ENCODE measurements at regions not wholly inside any gene's neighbourhood (a gene's known extent, or its start where the extent isn't known, plus 50 kb on each side); places are given as distances from the start of the nearest gene placed in this dataset.
"Not testable (repeated sequence)": the region's sequence is repeated elsewhere in the genome, so short reads cannot be mapped to it uniquely, and the experiment has no call there.

DNA sequence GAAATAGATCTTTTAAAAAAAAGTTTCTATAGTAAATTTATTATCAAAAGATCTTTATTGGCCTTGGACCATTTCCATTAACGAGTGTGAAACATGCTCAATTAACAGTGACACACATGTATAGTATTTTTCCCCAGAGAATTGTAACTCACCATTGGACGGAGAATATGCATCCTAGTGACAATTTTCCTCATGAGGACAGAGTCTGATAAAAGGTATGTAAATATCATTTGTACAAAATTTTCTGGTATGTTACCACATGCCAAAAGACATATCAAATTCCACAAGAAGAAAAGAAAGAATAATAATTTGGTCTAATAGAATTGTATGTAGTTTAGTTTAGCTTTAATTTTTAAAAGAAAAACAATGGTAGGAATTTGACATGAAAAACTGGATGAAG is 1096.0 kb upstream of the FLRT2 start:
- DNase-seq: no peak

DNA sequence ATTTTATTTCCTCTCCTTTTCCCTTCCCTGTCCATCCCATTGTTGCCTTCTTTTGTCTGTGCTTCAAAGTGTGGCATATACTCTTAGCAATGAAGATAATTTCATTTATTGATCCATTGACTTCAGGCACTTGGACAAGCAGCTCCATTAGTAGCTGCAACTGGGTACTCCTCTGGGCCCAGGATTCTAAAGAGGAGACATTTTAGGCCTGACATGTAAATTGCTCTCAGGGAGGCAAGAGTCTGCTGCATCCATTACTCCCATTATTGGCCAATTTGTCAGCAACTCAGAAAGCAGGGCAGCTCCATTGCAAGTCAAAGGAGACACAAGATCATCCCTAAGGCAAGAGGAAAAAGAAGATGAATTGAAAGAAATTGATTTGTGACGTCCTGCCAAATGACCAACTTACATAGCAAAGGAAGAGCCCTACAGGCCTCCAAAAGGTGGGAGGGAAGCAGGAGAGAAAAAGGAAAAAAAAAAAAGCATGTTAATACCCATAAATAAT is 1094.1 kb upstream of the FLRT2 start:
- DNase-seq: no peak

DNA sequence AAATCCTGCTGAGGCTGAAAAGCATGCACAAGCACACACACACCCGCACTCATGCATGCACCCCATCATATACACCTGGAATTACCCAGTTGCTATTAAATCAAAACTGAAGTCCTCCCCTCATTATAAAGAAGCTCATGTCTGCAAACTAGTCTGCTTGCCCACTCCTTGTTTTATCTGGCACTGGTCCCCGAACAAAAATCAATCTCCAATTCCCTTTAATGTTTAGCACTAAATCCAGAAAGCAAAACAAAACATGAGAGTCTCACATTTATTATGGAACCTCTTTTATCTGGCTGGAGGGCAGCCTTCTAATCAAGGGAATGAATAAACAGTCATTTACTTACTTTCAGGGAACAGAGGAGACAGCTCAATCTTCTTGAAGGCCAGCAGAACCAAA is 1093.4 kb upstream of the FLRT2 start:
- DNase-seq: no peak

DNA sequence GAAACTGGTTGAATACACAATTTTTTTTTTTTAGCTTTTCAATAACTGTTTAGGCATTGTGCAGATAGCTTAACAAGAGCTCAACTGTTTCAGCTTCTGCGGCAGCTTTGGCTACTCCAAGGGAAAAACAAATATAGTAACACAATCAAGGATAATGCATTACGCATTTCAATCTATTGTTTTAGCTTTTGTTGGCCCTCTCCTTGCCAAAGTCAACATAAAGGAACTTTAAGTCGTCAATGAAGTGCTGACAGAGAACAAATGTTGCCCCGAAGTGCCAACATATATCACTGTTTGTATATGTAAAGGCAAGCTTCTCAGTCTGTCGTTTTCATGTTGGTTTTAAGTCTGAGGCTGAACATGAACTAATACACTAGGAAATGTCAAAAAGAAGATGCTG is 1087.4 kb upstream of the FLRT2 start:
- DNase-seq: no peak

DNA sequence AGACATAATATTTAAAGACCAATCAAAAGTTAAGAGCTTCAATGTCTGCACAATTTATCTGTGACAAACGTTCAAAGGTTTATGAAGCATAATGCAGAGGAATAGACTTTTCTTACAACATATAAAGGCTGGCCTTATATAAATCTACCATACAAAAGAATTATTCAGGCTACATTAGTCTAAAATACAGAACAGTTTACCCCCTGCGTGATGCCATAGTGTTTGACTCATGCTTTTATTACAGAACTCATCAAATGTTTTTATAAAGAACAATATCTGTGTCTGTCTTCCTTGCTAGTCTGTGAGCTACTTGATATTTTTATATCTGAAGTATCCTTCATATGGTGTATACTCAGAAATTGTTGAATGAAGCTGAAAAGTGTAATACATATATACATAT is 1084.5 kb upstream of the FLRT2 start:
- DNase-seq: no peak

DNA sequence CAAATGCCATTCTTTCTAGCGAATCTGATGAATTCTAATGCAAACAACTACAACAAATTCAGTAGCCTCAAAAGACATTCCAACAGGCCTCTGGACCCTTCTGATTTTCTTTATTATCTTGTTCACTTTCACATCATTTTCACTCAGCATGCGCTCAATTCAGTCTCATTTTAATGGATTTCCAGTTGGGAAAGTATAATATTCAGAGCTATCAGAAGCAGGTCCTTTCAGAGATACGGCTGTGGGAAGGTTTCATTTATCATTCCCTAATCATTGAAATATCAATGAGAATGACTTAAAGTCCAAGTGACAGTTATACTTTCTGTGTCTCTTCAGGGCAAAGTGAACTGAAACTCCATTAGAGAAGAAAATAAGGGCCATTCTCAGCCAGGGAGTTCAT is 1083.7 kb upstream of the FLRT2 start:
- DNase-seq: no peak

DNA sequence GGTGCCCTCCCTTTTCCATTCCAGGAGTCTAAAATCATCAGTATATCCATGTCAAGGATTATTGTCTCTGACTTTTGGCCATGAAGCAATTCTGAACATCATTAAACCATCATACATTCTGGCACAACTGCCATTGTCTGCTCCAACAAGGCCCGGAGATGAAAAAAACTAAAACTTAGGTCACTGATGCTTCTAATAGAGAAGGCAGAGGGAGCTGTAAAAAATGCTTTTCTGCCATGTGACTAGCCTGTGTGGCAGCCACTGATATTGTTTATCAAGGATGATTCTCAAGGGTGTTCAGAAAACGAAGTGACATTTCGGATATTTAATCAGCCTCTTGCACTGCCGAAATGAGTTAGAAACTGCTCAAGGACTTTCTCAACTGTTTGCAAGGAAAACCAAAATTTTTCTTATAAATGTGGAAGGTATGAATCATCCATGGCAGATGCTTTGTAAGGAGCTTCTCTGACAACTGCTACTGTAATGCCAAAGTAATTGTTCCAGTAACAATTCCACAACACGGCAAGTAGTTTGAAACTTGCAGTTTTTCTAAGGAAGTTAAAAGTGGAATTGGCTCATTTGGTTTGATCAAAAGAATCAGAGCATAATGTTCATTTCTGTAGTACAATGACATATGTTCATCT is 1076.5 kb upstream of the FLRT2 start:
- no peak for DNase-seq

- DNase-seq: no peak
Observed at GRCh38 chr14:84454114-84454513, 1075.8 kb upstream of the FLRT2 start.

DNA sequence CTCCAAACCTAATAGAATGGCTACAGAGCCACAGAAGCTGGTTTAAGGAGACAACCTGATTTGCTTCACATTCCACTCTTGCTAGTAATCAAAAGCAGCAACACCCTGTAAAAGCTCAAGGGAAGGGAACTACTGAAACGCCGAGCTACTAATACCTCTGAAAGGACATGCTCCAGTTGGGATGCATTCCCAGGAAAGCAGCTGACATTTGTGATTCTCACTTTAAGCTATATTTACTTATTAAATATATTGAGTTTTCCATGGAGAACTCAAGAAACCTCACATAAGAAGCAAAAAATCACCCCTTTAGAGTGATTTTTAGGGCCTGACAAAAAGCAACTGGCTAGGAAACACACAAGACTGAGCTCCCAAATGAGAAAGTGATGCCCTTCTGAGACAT is 1073.0 kb upstream of the FLRT2 start:
- DNase-seq: no peak

DNA sequence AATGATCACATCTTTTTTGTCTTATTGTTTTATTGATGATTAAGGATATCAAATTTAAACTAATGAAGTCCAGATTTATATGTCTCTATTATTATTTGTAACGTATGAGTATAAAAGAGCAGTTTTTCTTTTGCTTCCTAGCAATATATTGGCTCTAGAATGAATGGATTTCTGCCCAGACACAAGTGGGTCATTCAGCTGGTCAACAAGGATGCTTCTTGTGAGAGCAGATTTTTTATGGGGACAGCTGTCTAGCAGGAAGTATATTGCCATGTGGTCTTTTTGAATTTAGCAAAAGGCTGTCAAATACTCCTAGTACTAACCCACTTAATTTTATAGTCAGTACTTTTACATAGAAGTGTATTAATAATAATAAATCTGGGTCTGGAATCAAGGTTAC is 1071.1 kb upstream of the FLRT2 start:
- no peak for DNase-seq

GRCh38 chr14:84465880-84466279 is 1064.1 kb upstream of the FLRT2 start:
- no peak for DNase-seq

DNA sequence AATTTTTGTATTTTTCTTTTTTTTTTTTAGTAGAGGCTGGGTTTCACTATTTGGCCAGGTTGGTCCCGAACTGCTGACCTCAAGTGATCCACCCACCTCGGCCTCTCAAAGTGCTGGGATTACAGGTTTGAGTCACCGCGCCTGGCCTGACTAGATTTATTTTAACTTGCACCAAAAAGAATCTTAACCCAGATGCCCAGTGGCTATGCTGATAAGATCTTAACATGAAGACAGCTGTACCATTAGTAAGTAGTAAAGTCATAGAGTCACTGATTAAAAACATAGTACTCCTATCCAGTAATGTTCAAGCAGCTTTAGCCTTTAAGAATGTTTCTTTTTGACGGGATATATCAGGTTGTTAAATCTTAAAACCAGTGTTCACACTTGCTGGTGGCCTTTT is 1061.8 kb upstream of the FLRT2 start:
- no peak for DNase-seq

- DNase-seq: no peak
Observed at GRCh38 chr14:84477996-84478395, 1051.9 kb upstream of the FLRT2 start.

DNA sequence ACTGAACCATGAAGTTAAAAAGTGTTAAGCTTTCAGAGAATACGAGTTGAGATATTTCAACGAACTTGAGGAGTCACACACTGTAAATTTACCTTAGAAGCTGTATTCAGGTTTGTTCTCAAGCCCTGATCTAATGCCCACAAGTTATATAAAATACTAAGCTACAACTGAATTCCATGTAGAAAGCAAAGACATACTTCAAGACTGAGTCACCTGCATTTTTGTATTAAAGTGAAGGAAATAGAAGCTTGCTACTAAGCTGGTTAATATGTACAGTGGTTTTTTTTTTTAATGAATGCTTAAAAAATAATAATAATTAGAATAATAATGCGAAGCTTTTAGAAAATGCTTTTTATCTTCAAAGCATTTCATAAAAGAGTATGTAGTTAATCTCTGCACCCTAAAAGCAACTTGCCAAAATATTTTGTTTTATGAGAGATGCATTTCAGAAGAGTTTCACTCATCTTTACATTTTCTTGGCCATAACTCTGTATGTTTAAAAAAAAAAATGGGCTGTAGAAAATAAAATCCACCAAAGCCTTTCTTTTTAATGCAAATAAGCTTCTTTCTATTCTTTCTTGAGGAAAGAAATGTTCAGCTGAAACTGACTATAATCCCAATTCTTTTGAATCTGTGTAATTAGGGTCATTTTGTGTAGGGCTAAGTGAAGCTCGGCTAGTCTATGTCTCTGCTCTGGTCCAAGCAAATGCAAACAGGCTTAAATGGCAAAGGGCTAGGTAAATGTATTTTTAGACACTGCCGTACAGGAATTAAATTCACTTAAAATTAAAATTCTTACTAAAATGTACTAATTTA is 1047.5 kb upstream of the FLRT2 start:
- DNase-seq: no peak

- no peak for DNase-seq
Observed at GRCh38 chr14:84483072-84483420, 1046.9 kb upstream of the FLRT2 start.

GRCh38 chr14:84484243-84484642 is 1045.7 kb upstream of the FLRT2 start:
- not testable (repeated sequence) for DNase-seq

GRCh38 chr14:84485036-84485435 is 1044.9 kb upstream of the FLRT2 start:
- no peak for DNase-seq

- no peak for DNase-seq
Observed at GRCh38 chr14:84490081-84490480, 1039.9 kb upstream of the FLRT2 start.

GRCh38 chr14:84492685-84493084 is 1037.3 kb upstream of the FLRT2 start:
- DNase-seq: no peak

GRCh38 chr14:84493779-84494178 is 1036.2 kb upstream of the FLRT2 start:
- no peak for DNase-seq

- DNase-seq: no peak
Observed at GRCh38 chr14:84496677-84497076, 1033.3 kb upstream of the FLRT2 start.

- DNase-seq: not testable (repeated sequence)
Observed at GRCh38 chr14:84512823-84513222, 1017.1 kb upstream of the FLRT2 start.

DNA sequence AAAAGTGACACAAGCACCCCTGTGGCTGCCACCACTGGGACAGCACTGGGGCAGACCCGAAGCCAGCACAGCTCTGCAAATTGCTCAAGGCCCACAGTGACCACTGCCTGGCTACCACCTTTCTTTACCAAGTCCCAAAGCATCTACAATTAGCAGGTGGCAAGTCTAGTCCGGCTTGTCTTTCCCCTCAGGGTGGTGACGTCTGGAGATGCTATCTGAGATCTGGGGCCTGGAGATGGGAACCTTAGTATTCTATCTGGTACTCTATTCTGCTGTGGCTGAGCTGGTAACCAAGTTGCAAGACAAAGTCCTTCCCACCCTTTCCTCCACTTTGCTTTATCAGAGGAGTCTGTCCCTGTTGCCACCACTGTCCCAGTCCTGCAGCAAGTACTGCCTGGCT is 1010.1 kb upstream of the FLRT2 start:
- DNase-seq: no peak

DNA sequence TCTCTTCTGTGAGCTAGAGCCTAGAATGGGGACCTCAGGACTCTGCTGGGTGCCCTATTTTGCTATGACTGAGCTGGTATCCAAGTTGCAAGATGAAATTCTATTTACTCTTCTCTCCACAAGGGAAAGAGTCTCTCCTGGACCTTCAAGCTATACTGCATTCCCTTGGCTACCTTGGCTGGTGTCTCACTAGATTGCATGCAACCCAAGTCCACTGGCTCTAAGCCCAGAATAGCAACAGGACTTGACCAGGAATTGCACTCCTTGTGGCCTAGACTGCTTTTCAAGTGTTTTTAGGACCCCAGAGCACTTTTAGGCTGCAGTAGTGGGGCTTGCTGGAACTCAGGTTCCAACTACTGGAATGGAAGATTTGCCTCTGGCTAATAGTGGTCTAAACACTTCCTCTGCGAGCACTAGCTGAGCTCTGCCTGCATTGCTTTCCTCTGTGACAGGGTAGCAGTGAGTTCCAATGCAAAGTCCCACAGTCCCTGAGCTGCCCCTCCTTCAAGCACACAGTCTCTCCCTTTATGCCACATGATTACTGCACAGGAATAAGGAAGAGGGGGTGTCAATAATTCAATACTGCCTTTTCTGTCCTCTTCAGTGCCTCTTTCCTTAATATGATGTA is 1009.1 kb upstream of the FLRT2 start:
- no peak for DNase-seq

All from NCI-H2107 (cell line).